SH-SY5Y (cell line): ENCODE measurements at regions not wholly inside any gene's neighbourhood (a gene's known extent, or its start where the extent isn't known, plus 50 kb on each side); places are given as distances from the start of the nearest gene placed in this dataset.

Experiments
- GATA2 ChIP-seq: IDR thresholded peaks from 2 replicates; pipeline ENCODE4 v1.6.1; 2011; ENCODE audit warnings: mild to moderate bottlenecking, low read depth, low read length
- GATA3 ChIP-seq: IDR thresholded peaks from 2 replicates; pipeline ENCODE4 v1.6.1; 2011; ENCODE audit warnings: low read depth, mild to moderate bottlenecking, low read length, moderate library complexity

DNA sequence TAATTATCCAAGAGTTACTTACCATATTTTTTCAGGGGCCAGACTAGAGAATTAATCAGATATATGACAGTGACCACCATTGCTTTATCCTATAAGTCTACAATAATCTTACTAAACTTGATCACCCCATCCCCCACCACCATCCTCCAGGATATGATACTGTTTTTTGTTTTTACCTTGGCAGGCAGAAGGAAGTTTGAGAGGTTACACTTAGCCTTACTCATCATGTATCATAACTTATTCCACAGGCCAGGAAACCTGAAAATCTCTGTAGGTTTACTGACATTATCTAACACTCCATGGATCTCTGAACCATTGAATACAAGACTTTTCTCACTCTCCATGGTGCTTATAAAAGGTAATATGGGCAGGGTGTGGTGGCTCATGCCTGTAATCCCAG is 602.7 kb downstream of the KCNJ3 start:
- TF ChIP-seq GATA2 (no peak), GATA3 (no peak)
